GM18519 (cell line): ENCODE measurements at regions not wholly inside any gene's neighbourhood (a gene's known extent, or its start where the extent isn't known, plus 50 kb on each side); places are given as distances from the start of the nearest gene placed in this dataset.

Source experiments
- ATAC-seq: cut with Tn5 transposase; IDR thresholded peaks from one replicate; pipeline ENCODE4 v1.9.1; 2021; ENCODE audit warnings: mild to moderate bottlenecking, moderate library complexity; ENCODE audit not compliant: unreplicated experiment, low FRiP score

- no peak for ATAC-seq
Observed at GRCh38 chr9:89821081-89821480, 216.3 kb downstream of the GADD45G start.

DNA sequence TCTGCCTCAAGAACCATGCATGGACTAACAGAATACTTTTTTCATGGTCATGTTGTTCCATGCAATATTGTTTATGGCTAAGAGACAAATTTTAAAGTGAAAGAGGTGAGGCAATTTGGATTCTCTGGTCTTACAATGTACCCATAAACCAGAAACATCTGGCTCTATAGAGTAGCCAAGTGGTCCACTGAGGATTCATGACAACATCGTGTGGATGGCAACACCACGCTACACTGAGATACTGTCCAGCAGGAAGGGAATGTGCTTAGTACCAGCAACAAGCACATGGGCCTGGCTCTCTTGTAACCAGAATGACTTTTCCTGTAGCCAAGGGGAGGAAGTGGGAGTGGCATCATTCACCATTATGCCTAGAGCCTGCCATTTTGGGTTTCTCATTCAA lies 218.2 kb downstream of the GADD45G start:
- no peak for ATAC-seq

DNA sequence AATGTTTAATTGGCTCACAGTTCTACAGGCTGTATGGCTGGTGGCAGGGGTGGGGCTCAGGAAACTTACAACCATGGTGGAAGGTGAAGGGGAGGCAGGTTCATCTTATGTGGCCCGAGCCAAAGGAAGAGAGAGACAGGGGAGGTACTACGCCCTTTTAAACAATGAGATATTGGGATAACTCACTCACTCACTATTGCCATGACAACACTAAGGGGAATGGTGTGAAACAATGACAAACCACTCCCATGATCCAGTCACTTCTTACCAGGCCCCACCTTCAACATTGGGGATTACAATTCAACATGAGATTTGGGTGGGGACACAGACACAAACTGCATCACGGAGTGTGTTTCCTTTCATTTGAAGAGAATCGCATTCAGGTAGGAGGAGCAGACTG lies 220.9 kb downstream of the GADD45G start:
- no peak for ATAC-seq

DNA sequence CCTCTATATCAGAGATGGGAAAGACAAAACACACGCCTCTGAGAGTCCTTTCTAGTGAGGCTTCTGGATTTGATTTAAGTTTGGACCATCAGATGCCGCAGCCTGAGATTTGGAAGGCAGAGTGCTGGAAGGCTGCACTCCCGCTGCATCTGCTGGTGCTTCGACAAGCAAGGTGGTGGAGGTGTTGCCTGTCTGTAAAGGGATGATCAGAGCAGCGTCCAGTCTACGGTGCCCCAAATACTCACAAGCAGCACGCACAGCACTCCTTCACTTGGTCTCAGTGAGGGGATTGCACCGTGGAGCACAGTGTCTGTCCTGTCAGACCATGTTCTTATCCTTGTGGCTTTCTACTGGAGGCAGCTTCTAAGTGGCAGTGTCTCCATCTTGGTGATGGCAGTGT lies 221.4 kb downstream of the GADD45G start:
- no peak for ATAC-seq

DNA sequence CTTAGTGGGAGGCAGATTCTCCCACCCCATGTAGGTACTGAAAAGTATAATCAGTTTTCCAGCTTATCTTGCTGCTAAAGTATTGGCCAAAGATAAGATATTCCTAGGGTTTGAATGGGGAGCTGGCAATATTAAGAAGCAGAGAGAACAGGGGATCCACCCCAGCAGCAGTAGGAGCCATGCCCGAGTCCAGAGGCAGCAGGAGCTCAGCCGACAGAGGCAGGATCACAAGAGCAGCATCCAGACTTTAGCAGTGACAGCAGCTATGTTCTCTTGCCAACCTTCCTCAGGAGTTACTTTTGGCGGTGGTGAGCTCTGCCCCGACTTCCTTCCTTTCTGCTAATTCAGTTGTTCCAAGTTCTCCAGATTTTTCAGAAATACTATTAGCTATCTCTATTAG lies 224.5 kb downstream of the GADD45G start:
- no peak for ATAC-seq

- no peak for ATAC-seq
Observed at GRCh38 chr9:89835666-89836065, 230.9 kb downstream of the GADD45G start.

GRCh38 chr9:89837162-89837933 lies 232.5 kb downstream of the GADD45G start:
- no peak for ATAC-seq

DNA sequence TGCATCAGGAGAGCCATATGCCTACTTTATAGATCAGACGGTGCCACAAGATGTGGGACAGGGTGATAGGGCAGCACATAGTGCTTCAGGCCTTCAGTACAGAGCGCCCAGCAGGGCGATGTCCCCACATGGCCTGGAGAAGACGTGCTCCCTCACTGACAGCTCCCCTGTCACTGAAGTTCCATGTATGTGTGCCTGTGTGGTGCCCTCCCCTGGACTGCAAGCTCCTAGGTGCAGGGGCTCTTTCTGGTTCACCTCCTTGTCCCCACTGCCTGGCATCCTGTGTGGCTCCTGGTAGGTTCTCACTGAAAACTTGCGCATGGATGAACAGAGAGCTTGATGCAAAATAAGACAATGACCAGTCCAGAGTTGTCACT lies 233.1 kb downstream of the GADD45G start:
- ATAC-seq = no peak

DNA sequence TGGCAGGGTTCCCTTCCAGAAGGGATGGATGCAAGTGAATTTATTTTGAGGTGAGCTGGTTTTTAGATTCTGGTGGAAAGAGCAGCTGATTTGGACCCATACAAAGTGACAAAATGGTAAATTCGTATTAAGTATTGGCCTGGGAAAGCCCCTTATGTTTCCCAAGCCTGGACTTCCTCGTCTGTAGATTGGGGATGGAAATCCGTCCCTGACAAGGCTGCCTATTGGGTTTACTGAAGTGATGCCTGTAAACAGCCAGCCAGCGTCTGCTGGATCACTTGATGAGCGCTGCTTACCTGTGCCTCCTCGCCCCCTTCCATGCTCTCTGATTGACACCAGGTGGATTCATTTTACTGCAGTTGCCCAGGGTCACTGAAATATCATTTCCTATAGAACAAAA lies 233.8 kb downstream of the GADD45G start:
- ATAC-seq = no peak

GRCh38 chr9:89839449-89839848 lies 234.6 kb downstream of the GADD45G start:
- ATAC-seq = no peak

DNA sequence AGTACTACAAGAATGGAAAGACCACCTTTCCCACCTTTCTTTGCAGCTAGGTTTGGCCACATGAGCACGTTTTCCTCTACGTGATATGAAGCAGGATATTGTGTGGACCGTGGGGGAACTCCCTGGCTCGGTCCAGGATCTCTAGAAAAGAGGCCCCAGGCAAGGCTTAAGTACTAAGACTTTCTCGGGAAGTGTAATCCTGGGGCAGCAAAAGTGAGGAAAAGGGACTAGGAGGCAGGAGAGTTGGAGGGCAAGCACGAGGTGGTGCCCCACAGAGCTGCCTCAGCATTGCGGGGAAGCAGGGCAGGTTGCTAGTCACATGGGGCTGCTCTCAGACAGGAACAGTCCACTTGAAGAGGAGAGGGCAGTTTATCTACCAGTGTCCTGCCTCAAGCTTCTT lies 235.1 kb downstream of the GADD45G start:
- ATAC-seq = no peak

DNA sequence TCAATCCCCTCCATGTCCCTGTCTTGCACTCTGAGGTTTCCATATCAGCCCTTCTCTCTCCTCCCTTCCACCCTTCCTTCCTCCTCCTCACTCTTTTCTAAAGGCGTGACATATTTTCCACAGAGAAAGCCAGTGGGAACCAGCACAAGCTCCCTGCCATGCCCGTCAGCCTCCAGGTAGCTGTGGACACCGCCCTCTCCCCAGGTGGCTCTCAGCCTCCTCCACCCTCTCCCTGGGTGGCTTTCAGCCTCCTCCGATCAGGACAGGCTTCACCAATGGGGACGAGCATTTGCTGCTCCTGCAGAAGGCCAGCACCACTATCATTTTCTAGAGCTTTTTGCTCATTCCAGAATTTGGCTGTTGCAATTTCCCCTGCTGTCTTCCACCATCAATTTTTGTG lies 236.6 kb downstream of the GADD45G start:
- ATAC-seq = no peak

DNA sequence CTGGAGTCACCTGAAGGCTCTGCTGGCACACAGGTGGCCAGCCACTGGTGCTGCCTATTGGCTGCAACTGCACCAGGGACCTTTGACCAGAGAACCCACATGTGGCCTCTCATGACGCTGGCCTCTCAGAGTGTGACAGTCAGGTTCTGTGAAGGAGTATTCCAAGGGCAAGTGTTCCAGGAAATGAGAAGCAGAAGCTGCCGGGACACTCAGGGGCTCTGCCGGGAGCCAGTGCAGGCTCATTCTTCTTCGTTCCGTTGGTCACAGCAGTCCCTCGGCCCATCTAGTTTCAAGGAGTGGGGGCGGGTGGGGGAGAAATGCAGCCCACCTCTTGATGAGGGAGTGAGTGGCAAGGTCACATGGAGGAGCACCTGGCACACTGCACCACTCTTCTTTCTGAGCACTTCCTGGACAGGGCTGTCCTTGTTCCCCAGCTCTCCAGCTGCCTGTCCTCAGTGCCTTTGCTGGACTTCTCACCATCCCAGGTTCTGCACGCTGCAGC lies 237.5 kb downstream of the GADD45G start:
- no peak for ATAC-seq

- no peak for ATAC-seq
Observed at GRCh38 chr9:89843074-89843473, 238.3 kb downstream of the GADD45G start.

DNA sequence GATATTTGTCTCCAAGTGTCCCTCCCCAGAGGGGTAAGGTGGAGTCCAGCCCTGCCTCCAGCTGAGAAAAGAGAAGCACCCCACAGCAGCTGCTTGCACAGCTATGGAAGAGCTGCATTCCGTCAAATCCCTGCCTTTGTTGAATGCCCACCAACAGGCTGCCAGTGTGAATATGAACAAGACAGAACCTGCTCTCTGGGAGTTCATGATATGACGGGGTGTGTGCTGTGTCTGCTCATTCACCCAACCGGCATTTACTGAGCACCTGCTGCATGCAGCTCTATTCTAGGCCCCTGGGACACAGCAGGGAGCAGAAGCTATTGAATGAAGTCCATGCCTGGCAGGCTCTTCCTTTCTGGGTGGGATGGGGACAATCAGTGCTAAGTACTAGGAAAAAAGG lies 238.8 kb downstream of the GADD45G start:
- no peak for ATAC-seq

- ATAC-seq = no peak
Observed at GRCh38 chr9:89844075-89844474, 239.3 kb downstream of the GADD45G start.

- no peak for ATAC-seq
Observed at GRCh38 chr9:89844535-89844934, 239.7 kb downstream of the GADD45G start.

DNA sequence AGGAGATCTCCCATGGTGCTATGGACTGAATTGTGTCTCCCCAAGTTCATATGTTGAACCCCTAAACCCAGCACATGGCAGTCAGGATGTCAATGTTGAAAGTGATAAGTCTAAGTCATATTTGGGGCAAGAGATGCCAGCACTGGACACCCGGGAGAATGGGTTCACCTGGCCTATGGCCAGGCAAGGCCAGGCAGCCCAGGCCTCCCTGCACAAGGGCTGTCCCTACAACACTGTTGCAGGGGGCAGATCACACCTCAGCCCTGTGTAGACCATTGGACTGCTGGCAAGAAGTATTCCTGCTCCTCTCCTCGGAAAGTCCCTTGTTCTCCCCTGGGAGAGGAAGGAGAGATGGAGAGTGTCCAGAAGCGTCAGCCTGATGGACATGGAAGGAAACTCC lies 240.5 kb downstream of the GADD45G start:
- ATAC-seq = no peak

DNA sequence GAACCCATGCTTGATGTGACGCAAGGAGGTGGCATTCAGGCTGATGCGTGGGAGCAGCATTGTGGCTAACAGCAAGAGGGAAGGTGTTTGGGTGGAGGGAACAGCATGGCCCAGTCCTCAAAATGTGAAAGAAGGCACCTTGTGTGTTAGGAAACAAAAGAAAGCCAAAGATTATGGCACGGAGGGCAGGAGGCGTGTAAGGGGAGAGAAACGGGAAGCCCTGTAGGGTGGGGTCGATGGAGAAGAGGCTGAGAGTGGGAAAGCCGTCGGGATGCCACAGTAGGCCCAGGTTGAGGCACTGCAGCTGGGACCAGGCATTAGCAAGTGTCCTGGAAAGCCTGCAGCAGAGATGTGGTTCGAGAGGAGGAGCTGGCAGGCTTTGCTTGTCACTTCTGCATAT lies 241.1 kb downstream of the GADD45G start:
- no peak for ATAC-seq

- ATAC-seq = no peak
Observed at GRCh38 chr9:89848060-89849040, 243.5 kb downstream of the GADD45G start.

DNA sequence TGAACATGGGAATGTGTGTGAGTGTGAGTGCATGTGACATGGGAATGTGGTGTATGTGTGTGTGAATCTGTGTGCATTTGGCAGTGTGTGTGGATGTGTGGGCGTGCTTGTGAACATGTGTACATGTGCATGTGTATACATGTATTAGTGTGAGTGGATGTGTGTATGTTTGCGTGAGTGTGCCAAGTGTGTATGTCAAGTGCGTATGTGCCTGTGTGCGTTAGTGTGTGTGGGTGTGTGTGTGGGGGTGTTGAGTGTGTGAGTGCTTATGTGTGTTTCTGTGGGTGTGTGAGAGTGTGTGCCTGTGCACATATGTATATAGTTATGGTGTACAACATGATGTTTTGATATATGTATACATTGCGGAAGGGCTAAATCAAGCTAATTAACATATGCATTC lies 244.3 kb downstream of the GADD45G start:
- no peak for ATAC-seq
